ENCODE measurements at regions not wholly inside any gene's neighbourhood (a gene's known extent, or its start where the extent isn't known, plus 50 kb on each side); places are given as distances from the start of the nearest gene placed in this dataset.

DNA sequence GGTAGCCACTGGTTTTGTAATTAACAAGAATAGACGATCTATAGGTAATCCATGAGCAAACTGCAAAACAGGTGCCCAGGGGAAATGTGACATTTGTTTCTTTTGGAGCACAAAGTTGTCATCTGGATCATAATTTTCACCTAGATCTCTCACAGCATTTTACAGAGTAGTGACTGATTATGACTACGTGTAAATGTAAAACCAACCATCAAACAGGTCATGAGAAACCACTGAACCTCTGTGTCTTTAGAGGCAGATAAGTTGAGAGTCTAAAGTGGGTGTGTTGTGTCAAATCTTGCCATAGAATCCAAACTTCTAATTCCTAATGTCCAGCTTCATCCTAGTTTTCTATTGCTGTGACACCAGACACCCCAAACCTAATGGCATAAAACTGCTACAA lies 648.1 kb downstream of the MID1IP1 start:
- TF ChIP-seq, protein P1, sequence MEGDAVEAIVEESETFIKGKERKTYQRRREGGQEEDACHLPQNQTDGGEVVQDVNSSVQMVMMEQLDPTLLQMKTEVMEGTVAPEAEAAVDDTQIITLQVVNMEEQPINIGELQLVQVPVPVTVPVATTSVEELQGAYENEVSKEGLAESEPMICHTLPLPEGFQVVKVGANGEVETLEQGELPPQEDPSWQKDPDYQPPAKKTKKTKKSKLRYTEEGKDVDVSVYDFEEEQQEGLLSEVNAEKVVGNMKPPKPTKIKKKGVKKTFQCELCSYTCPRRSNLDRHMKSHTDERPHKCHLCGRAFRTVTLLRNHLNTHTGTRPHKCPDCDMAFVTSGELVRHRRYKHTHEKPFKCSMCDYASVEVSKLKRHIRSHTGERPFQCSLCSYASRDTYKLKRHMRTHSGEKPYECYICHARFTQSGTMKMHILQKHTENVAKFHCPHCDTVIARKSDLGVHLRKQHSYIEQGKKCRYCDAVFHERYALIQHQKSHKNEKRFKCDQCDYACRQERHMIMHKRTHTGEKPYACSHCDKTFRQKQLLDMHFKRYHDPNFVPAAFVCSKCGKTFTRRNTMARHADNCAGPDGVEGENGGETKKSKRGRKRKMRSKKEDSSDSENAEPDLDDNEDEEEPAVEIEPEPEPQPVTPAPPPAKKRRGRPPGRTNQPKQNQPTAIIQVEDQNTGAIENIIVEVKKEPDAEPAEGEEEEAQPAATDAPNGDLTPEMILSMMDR (IDR thresholded peaks at IDR 0.05), result no peak
- Histone ChIP-seq H3K9me3 (no peaks in the 10 kb centered on the region), H3K27me3 (peaks cover 0 to 23% (median 0%) of the 10 kb centered on the region in 7 donors), H3K4me1 (no peaks in the 10 kb centered on the region), H3K36me3 (no peaks in the 10 kb centered on the region), H3K27ac (no peak overlapping the region), H3K4me3 (no peak overlapping the region)
- intact Hi-C loops (cut with DNase I), result loop anchor here in 2 of 10 donors (10.0 kb wide), 1 partner anchor 185 kb away; no protein-coding TSS in a partner anchor
- DNase-seq, result no peak
- no peak for ATAC-seq
- WGBS, 2 donors, result 86 to 97% methylated on average over 2 of the region's 2 CpGs

DNA sequence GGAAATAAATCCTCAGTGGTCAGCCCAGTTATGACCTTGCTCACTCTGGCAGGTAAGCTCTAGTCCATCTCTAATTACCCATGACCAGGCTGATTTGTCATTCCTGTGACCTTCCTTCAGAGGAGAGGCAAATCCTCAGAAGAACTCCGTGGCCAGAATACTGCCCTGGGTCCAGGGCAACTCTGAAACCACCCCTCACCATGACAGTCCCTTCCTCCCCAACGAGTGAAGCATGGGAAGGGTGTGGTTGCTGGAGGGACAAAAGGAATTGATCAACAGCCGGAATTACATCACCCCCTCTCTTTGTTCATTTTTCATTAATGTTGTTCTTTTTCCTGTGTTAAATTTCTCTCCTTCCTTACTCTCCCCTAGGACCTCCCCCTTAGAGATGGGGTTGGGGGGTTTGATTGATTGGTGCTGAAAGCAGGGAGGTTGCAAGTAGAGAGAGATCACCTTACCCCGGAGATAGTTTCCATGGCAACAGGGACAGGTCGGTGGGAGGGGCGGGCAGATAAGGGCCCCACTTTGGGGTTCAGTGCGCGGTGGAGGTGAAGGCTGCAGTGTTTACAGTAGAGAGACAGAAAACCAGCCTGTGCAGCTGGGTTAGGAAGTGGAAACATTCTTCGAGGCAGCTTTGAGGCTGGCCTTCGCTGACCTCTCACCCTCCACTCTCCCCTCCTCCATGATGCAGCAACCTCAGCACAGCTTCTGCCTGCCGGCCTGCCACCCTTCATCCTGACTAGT lies 647.4 kb downstream of the BCOR start:
- WGBS, 2 donors, result 71% methylated on average over 11 of the region's 11 CpGs
- Histone ChIP-seq H3K9me3 (no peaks in the 10 kb centered on the region), H3K4me1 (no peaks in the 10 kb centered on the region), H3K36me3 (no peaks in the 10 kb centered on the region), H3K4me3 (no peak overlapping the region), H3K27me3 (peaks cover 0 to 30% (median 0%) of the 10 kb centered on the region in 7 donors), H3K27ac (no peak overlapping the region)
- intact Hi-C loops (cut with DNase I), result no loop called here
- TF ChIP-seq, protein P1 (IDR thresholded peaks at IDR 0.05), result no peak
- no peak for ATAC-seq
- DNase-seq, result no peak

DNA sequence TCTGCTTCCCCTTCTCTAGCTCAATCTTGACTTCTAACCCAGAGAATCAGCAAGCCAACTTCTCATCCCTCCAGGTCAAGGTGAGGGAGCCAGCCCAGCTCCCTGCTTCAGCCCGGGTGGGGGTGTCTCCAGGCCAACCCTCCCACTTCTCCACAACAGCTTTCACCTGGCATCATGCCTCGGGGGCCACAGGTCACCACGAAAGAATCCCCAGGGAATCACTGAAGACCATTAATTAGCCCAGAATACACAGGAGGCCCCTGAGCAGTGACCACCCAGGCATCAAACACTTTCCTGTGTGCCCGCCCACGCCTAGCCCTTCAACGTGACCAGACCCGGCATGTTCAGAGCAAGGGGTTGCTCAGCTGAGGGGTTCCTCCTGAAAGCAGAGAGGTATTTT lies 646.7 kb downstream of the BCOR start:
- ATAC-seq (no peak), DNase-seq (no peak)
- H3K4me1 ChIP-seq, result no peaks in the 10 kb centered on the region
- intact Hi-C loops (cut with DNase I), result no loop called here
- H3K27me3 ChIP-seq, result peaks cover 0 to 30% (median 0%) of the 10 kb centered on the region in 7 donors
- no peaks in the 10 kb centered on the region for H3K9me3 ChIP-seq
- TF ChIP-seq, protein P1 (IDR thresholded peaks at IDR 0.05), result no peak
- H3K27ac ChIP-seq, result no peak overlapping the region
- no peak overlapping the region for H3K4me3 ChIP-seq
- no peaks in the 10 kb centered on the region for H3K36me3 ChIP-seq
- WGBS, 2 donors, result 91 to 92% methylated on average over 7 of the region's 7 CpGs

DNA sequence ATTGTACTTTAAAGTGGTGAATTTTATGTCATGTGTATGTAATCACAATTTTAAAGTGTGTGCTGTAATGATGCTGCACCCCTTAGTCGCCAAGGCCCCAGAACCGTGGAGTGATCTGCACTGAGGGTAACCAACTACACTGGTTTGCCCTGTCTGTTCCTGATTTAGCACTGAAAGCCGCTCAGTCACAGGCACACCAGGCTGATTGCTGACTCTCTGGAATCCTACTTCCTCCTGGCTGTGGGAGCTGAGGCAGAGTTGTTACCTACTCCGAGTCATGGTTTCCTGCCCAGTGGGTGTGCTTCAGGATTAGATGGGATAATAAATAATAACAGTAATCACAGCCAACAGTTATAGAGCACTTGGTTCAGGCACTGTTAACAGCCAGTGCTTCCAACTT lies 645.4 kb downstream of the BCOR start:
- WGBS, 2 donors, result 75 to 86% methylated on average over 4 of the region's 4 CpGs
- ATAC-seq (no peak), DNase-seq (no peak)
- peaks cover 0 to 30% (median 0%) of the 10 kb centered on the region in 7 donors for H3K27me3 ChIP-seq
- peaks cover 0 to 7% (median 0%) of the 10 kb centered on the region in 9 donors for H3K4me1 ChIP-seq
- no peak overlapping the region for H3K4me3 ChIP-seq
- TF ChIP-seq, protein P1 (IDR thresholded peaks at IDR 0.05), result no peak
- no peaks in the 10 kb centered on the region for H3K9me3 ChIP-seq
- intact Hi-C loops (cut with DNase I), result no loop called here
- no peak overlapping the region for H3K27ac ChIP-seq
- H3K36me3 ChIP-seq, result no peaks in the 10 kb centered on the region

Data from heart right ventricle (tissue), 16 donors.